Right atrium auricular region (tissue), 2 donors: ENCODE measurements at regions not wholly inside any gene's neighbourhood (a gene's known extent, or its start where the extent isn't known, plus 50 kb on each side); places are given as distances from the start of the nearest gene placed in this dataset.
A peak's percentile ranks its signal among the peaks of the same experiment; 100 is the strongest.

ENCODE experiments used
- DNase-seq: peaks from one replicate; pipeline ENCODE4 v3.0.0-alpha.2; 2019; ENCODE audit warnings: low spot score
- H3K27ac ChIP-seq, 2 donors: fragments of 200-600 bp; sonication (generic); 1 replicate in 1 of 2; 2 replicates in 1 of 2; pipeline ENCODE4 v1.5.1; 2016 to 2019
- H3K27me3 ChIP-seq, 2 donors: fragments of 200-600 bp; sonication (generic); one replicate each; pipeline versions ENCODE4 v1.5.1 to v1.6.0; 2017 to 2019
- H3K36me3 ChIP-seq: fragments of 200-600 bp; sonication (generic); one replicate; pipeline ENCODE4 v1.5.1; 2016
- H3K4me1 ChIP-seq, 2 donors: fragments of 200-600 bp; sonication (generic); one replicate each; pipeline versions ENCODE4 v1.5.1 to v1.6.0; 2017 to 2019
- H3K4me3 ChIP-seq, 2 donors: fragments of 200-600 bp; sonication (generic); 1 replicate in 1 of 2; 2 replicates in 1 of 2; pipeline ENCODE4 v1.5.1; 2017 to 2019; ENCODE audit warnings: mild to moderate bottlenecking in 1 of 2, moderate library complexity in 1 of 2
- H3K9me3 ChIP-seq, 2 donors: fragments of 200-600 bp; sonication (generic); one replicate each; pipeline ENCODE4 v1.5.1; 2019
- CTCF ChIP-seq, 2 donors: fragments of 200-600 bp; sonication (generic); IDR thresholded peaks; one replicate each; pipeline ENCODE4 v1.5.1; 2019; ENCODE audit warnings: antibody characterized with exemption in 2 of 2

GRCh38 chr1:234707641-234708040, 97.7 kb upstream of the IRF2BP2 start:
- Histone ChIP-seq H3K4me3 (no peak overlapping the region), H3K27ac (no peak overlapping the region), H3K4me1 (peaks cover 0 to 16% of the 10 kb centered on the region in 2 donors), H3K9me3 (no peaks in the 10 kb centered on the region), H3K27me3 (no peaks in the 10 kb centered on the region), H3K36me3 (no peaks in the 10 kb centered on the region)
- no peak for TF ChIP-seq CTCF (IDR thresholded peaks at IDR 0.05)
- DNase-seq: peak; percentile 57

GRCh38 chr1:234706931-234707330, 97.0 kb upstream of the IRF2BP2 start:
- DNase-seq: peak; percentile 32
- H3K27me3 ChIP-seq: no peaks in the 10 kb centered on the region
- no peak overlapping the region for H3K27ac ChIP-seq
- no peak overlapping the region for H3K4me3 ChIP-seq
- peaks cover 0 to 19% of the 10 kb centered on the region in 2 donors for H3K4me1 ChIP-seq
- no peaks in the 10 kb centered on the region for H3K9me3 ChIP-seq
- no peak for TF ChIP-seq CTCF (IDR thresholded peaks at IDR 0.05)
- H3K36me3 ChIP-seq: no peaks in the 10 kb centered on the region

GRCh38 chr1:234706199-234706598, 96.2 kb upstream of the IRF2BP2 start:
- peak; percentile 7 for DNase-seq
- Histone ChIP-seq H3K36me3 (no peaks in the 10 kb centered on the region), H3K4me1 (peaks cover 0 to 19% of the 10 kb centered on the region in 2 donors), H3K4me3 (no peak overlapping the region), H3K27me3 (no peaks in the 10 kb centered on the region), H3K9me3 (no peaks in the 10 kb centered on the region), H3K27ac (no peak overlapping the region)
- TF ChIP-seq CTCF (IDR thresholded peaks at IDR 0.05): no peak

- Histone ChIP-seq H3K4me1 (peaks cover 0 to 22% of the 10 kb centered on the region in 2 donors), H3K36me3 (no peaks in the 10 kb centered on the region), H3K27ac (no peak overlapping the region), H3K27me3 (no peaks in the 10 kb centered on the region), H3K4me3 (no peak overlapping the region), H3K9me3 (no peaks in the 10 kb centered on the region)
- no peak for TF ChIP-seq CTCF (IDR thresholded peaks at IDR 0.05)
- DNase-seq: no peak
These were observed 95.6 kb upstream of the IRF2BP2 start for GRCh38 chr1:234705615-234706014.

- Histone ChIP-seq H3K27me3 (no peaks in the 10 kb centered on the region), H3K4me1 (peaks cover 0 to 25% of the 10 kb centered on the region in 2 donors), H3K9me3 (no peaks in the 10 kb centered on the region), H3K36me3 (no peaks in the 10 kb centered on the region), H3K27ac (no peak overlapping the region), H3K4me3 (no peak overlapping the region)
- no peak for DNase-seq
- no peak for TF ChIP-seq CTCF (IDR thresholded peaks at IDR 0.05)
These were observed 94.3 kb upstream of the IRF2BP2 start for GRCh38 chr1:234704106-234704887.
